Progenitor cell of endocrine pancreas (in vitro differentiated cells): ENCODE measurements at regions not wholly inside any gene's neighbourhood (a gene's known extent, or its start where the extent isn't known, plus 50 kb on each side); places are given as distances from the start of the nearest gene placed in this dataset.

ENCODE experiments used
- DNase-seq: peaks from one replicate; pipeline ENCODE4 v3.0.0; 2021; ENCODE audit warnings: low spot score; ENCODE audit not compliant: unreplicated experiment
- H3K27ac Mint-ChIP-seq: 2 replicates; pipeline ENCODE4 v1.8.0; 2021; ENCODE audit warnings: mild to moderate bottlenecking, moderate library complexity, mixed read lengths
- H3K27me3 Mint-ChIP-seq: 2 replicates; pipeline ENCODE4 v1.8.0; 2021; ENCODE audit warnings: mixed read lengths
- H3K36me3 Mint-ChIP-seq: 2 replicates; pipeline ENCODE4 v1.8.0; 2022; ENCODE audit warnings: mixed read lengths; ENCODE audit not compliant: insufficient read depth
- H3K4me1 Mint-ChIP-seq: 2 replicates; pipeline ENCODE4 v1.8.0; 2021; ENCODE audit warnings: low read depth, mixed read lengths
- H3K4me3 Mint-ChIP-seq: 2 replicates; pipeline ENCODE4 v1.8.0; 2021; ENCODE audit warnings: low read depth, mild to moderate bottlenecking, moderate library complexity, mixed read lengths
- H3K9me3 Mint-ChIP-seq: 2 replicates; pipeline ENCODE4 v1.8.0; 2021; ENCODE audit warnings: low read depth, mixed read lengths
- CTCF ChIP-seq: fragments of 200-600 bp; sonication (generic); IDR thresholded peaks from one replicate; pipeline ENCODE4 v1.5.0; 2021; ENCODE audit warnings: antibody characterized with exemption, mild to moderate bottlenecking; ENCODE audit not compliant: unreplicated experiment

DNA sequence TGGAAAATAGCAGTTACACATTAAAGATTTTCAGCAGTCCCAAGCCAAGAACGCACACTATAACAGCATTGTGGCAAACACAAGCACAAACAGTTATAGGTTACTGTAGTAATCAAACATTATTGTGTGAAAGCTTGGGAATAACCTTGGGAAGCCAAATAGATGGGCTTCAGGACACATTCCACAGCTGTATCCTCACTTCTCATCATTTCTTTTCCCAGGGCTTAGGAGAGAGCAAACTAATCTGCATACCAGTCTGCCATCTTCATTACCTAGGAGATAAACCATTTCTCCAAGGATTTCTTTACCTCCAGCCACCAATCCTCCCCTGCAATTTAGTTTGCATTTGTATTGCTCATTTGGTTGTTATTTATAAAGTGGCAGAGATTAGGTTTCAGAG, 352.4 kb downstream of the SH2D4B start:
- Mint-ChIP-seq H3K9me3 (no peaks in the 10 kb centered on the region), H3K4me3 (no peak overlapping the region), H3K36me3 (no peaks in the 10 kb centered on the region), H3K27ac (no peak overlapping the region), H3K27me3 (peaks cover 11% of the 10 kb centered on the region), H3K4me1 (no peaks in the 10 kb centered on the region)
- DNase-seq, result no peak
- TF ChIP-seq CTCF, result no peak

- no peaks in the 10 kb centered on the region for H3K9me3 Mint-ChIP-seq
- no peak overlapping the region for H3K4me3 Mint-ChIP-seq
- H3K36me3 Mint-ChIP-seq, result no peaks in the 10 kb centered on the region
- peaks cover 26% of the 10 kb centered on the region for H3K27me3 Mint-ChIP-seq
- H3K4me1 Mint-ChIP-seq, result no peaks in the 10 kb centered on the region
- TF ChIP-seq CTCF, result no peak
- no peak for DNase-seq
- no peak overlapping the region for H3K27ac Mint-ChIP-seq
Measured at GRCh38 chr10:80893256-80893655, 355.6 kb downstream of the SH2D4B start.

- Mint-ChIP-seq H3K4me1 (no peaks in the 10 kb centered on the region), H3K27ac (no peak overlapping the region), H3K4me3 (no peak overlapping the region), H3K9me3 (no peaks in the 10 kb centered on the region), H3K27me3 (peaks cover 26% of the 10 kb centered on the region), H3K36me3 (no peaks in the 10 kb centered on the region)
- no peak for DNase-seq
- TF ChIP-seq CTCF, result no peak
Measured at GRCh38 chr10:80894311-80894791, 356.6 kb downstream of the SH2D4B start.

DNA sequence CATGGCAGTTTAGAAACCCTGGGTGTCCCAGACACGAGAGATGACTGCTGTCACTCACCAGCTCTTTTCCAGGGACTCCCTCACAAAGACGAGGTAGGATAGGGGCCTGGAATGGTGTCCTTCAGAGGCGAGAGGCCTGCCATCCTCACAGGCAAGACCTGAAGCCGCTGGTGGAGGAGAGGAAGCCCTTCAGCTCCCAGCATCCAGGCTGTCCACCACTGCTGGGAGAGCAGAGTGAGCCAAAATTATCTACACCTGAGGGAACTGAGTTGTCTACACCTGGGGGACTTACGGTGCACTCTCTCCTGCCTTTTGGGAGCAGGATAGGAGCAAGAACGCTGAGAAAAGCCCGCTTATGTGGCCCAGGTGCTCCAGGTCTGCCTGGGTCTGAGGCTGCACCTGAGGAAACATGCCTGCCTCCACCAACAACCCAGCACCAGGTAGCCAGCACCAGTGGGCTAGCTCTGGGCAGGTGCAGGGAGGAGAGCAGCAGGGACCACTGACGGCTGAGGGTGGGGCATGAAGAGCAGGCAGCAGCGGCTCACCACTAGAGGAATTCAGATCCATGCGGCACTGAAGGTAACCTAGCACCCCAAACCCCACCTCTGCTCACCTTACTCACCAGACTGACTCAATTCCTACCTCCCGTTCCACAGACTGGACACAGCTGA, 357.2 kb downstream of the SH2D4B start:
- no peak for DNase-seq
- Mint-ChIP-seq H3K4me1 (no peaks in the 10 kb centered on the region), H3K27ac (no peak overlapping the region), H3K4me3 (no peak overlapping the region), H3K9me3 (no peaks in the 10 kb centered on the region), H3K27me3 (peaks cover 26% of the 10 kb centered on the region), H3K36me3 (no peaks in the 10 kb centered on the region)
- TF ChIP-seq CTCF, result no peak

- TF ChIP-seq CTCF, result no peak
- no peaks in the 10 kb centered on the region for H3K4me1 Mint-ChIP-seq
- no peaks in the 10 kb centered on the region for H3K36me3 Mint-ChIP-seq
- DNase-seq, result no peak
- no peak overlapping the region for H3K27ac Mint-ChIP-seq
- H3K4me3 Mint-ChIP-seq, result no peak overlapping the region
- peaks cover 19% of the 10 kb centered on the region for H3K27me3 Mint-ChIP-seq
- H3K9me3 Mint-ChIP-seq, result no peaks in the 10 kb centered on the region
Measured at GRCh38 chr10:80896076-80896475, 358.4 kb downstream of the SH2D4B start.
